NB4 (cell line): ENCODE measurements at regions not wholly inside any gene's neighbourhood (a gene's known extent, or its start where the extent isn't known, plus 50 kb on each side); places are given as distances from the start of the nearest gene placed in this dataset.

Experiments used
- DNase-seq: peaks from one replicate; pipeline ENCODE4 v3.0.0; 2010; ENCODE audit warnings: low read depth
- H3K4me3 ChIP-seq: one replicate; pipeline ENCODE4 v1.5.1; 2011; ENCODE audit warnings: mild to moderate bottlenecking, low read depth, low read length, moderate library complexity
- CTCF ChIP-seq: IDR thresholded peaks from one replicate; pipeline ENCODE4 v1.5.1; 2012; ENCODE audit warnings: low read depth, low read length
- MAX ChIP-seq: IDR thresholded peaks from 2 replicates; pipeline ENCODE4 v1.6.1; 2011; ENCODE audit warnings: low read depth, low read length
- MYC ChIP-seq: IDR thresholded peaks from 2 replicates; pipeline ENCODE4 v1.6.1; 2011; ENCODE audit warnings: low read depth, low read length
- POLR2A ChIP-seq: IDR thresholded peaks from 2 replicates; pipeline ENCODE4 v1.6.1; 2011; ENCODE audit warnings: mild to moderate bottlenecking; ENCODE audit not compliant: insufficient read length; ENCODE audit errors: extremely low read depth

- H3K4me3 ChIP-seq, result no peak overlapping the region
- no peak for DNase-seq
- TF ChIP-seq POLR2A (no peak), CTCF (no peak), MAX (no peak), MYC (no peak)
These were observed 800.2 kb upstream of the MIR17HG start for GRCh38 chr13:90547272-90547790.

DNA sequence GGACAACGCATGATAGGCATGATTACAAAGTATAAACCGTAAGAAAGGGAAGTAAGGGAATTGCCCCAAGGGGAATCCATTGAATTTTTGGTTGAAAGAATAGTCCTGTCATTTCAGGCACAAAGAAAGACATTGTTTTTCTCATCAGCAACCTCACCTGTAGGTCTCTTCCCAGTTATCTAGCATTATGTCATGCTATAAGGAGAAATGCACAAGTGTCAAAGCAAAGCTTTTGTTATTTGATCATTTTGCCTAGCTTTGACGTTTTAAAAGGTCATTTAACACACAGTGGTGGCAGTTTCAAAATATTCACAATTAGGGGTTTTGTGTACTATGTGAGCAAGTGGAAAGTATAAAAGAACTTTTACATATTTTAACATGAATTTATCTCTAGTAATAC, 796.2 kb upstream of the MIR17HG start:
- DNase-seq, result no peak
- no peak for TF ChIP-seq CTCF
- TF ChIP-seq POLR2A, result no peak
- no peak for TF ChIP-seq MYC
- no peak for TF ChIP-seq MAX
- no peak overlapping the region for H3K4me3 ChIP-seq

- no peak overlapping the region for H3K4me3 ChIP-seq
- no peak for DNase-seq
These were observed 794.8 kb upstream of the MIR17HG start for GRCh38 chr13:90552702-90553101.

DNA sequence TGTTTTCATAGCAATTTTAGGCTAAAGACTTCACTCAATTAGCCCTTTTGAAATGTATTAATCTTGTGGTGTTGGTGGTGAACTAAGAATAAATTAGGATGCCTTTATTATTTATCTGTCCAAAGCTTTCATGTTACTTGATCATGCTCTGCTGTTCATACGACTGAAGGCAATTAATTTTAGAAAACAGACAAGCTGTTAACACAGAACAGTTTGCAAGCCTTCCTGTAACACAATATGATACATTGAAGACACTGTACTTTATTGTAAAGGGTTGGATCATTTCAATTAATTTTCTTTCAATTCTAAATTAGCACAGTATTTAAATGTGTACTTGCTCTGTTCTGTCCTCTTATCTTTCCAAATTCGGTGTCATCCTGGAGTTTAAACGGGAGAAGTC, 794.3 kb upstream of the MIR17HG start:
- H3K4me3 ChIP-seq, result no peak overlapping the region
- no peak for TF ChIP-seq MAX
- no peak for TF ChIP-seq POLR2A
- TF ChIP-seq CTCF, result no peak
- no peak for TF ChIP-seq MYC
- no peak for DNase-seq

More at GRCh38 chr13:90552702-90553101, 794.8 kb upstream of the MIR17HG start:
- TF ChIP-seq POLR2A, result no peak
- TF ChIP-seq CTCF, result no peak
- no peak for TF ChIP-seq MYC
- no peak for TF ChIP-seq MAX

GRCh38 chr13:90557626-90558025, 789.9 kb upstream of the MIR17HG start:
- no peak overlapping the region for H3K4me3 ChIP-seq
- no peak for TF ChIP-seq MYC
- no peak for TF ChIP-seq CTCF
- TF ChIP-seq POLR2A, result no peak
- TF ChIP-seq MAX, result no peak
- DNase-seq, result no peak

GRCh38 chr13:90562443-90562842, 785.0 kb upstream of the MIR17HG start:
- no peak overlapping the region for H3K4me3 ChIP-seq
- TF ChIP-seq MYC (no peak), CTCF (no peak), POLR2A (no peak), MAX (no peak)
- DNase-seq, result no peak
